ENCODE measurements at regions not wholly inside any gene's neighbourhood (a gene's known extent, or its start where the extent isn't known, plus 50 kb on each side); places are given as distances from the start of the nearest gene placed in this dataset.

GRCh38 chr1:70807088-70807664, 240.4 kb downstream of the PTGER3 start:
- TF ChIP-seq CTCF (IDR thresholded peaks at IDR 0.05) = no peak
- TF ChIP-seq POLR2A (IDR thresholded peaks at IDR 0.05) = no peak

Data from adrenal gland (tissue), 5 donors.